Stimulated activated CD4-positive, alpha-beta T cell treated with anti-CD3 and anti-CD28 coated beads, Interleukin-2, amount 100 ng/mL, for 4 hours (primary cell): ENCODE measurements at regions not wholly inside any gene's neighbourhood (a gene's known extent, or its start where the extent isn't known, plus 50 kb on each side); places are given as distances from the start of the nearest gene placed in this dataset.
"Not testable (repeated sequence)": the region's sequence is repeated elsewhere in the genome, so short reads cannot be mapped to it uniquely, and the experiment has no call there.

ENCODE experiments used
- DNase-seq: peaks from one replicate; pipeline ENCODE4 v3.0.0-alpha.2; 2020; ENCODE audit warnings: low read depth

- DNase-seq: no peak
Observed at GRCh38 chr6:135655055-135655454, 157.5 kb upstream of the AHI1 start.

GRCh38 chr6:135657207-135657606 lies 159.7 kb upstream of the AHI1 start:
- no peak for DNase-seq

GRCh38 chr6:135658481-135658880 lies 160.9 kb upstream of the AHI1 start:
- DNase-seq: no peak

GRCh38 chr6:135658916-135659315 lies 161.4 kb upstream of the AHI1 start:
- DNase-seq: no peak

GRCh38 chr6:135664527-135664926 lies 167.0 kb upstream of the AHI1 start:
- DNase-seq: no peak

GRCh38 chr6:135665935-135666334 lies 168.4 kb upstream of the AHI1 start:
- DNase-seq: no peak

- no peak for DNase-seq
Observed at GRCh38 chr6:135667691-135668455, 170.3 kb upstream of the AHI1 start.

- DNase-seq: no peak
Observed at GRCh38 chr6:135672256-135672655, 174.7 kb upstream of the AHI1 start.

GRCh38 chr6:135673501-135674309 lies 176.2 kb upstream of the AHI1 start:
- no peak for DNase-seq

- DNase-seq: no peak
Observed at GRCh38 chr6:135675026-135675425, 176.5 kb upstream of the PDE7B start.

- DNase-seq: peak; percentile 17
Observed at GRCh38 chr6:135675862-135676261, 175.6 kb upstream of the PDE7B start.

GRCh38 chr6:135680964-135681913 lies 170.3 kb upstream of the PDE7B start:
- DNase-seq: no peak

GRCh38 chr6:135686784-135687301 lies 164.7 kb upstream of the PDE7B start:
- no peak for DNase-seq

- not testable (repeated sequence) for DNase-seq
Observed at GRCh38 chr6:135688476-135688875, 163.0 kb upstream of the PDE7B start.

GRCh38 chr6:135692426-135692825 lies 159.1 kb upstream of the PDE7B start:
- DNase-seq: no peak

- DNase-seq: no peak
Observed at GRCh38 chr6:135693811-135694370, 157.6 kb upstream of the PDE7B start.

GRCh38 chr6:135699705-135700104 lies 151.8 kb upstream of the PDE7B start:
- no peak for DNase-seq

- no peak for DNase-seq
Observed at GRCh38 chr6:135701426-135701825, 150.1 kb upstream of the PDE7B start.

- DNase-seq: no peak
Observed at GRCh38 chr6:135703007-135703406, 148.5 kb upstream of the PDE7B start.

GRCh38 chr6:135703621-135704020 lies 147.9 kb upstream of the PDE7B start:
- no peak for DNase-seq

GRCh38 chr6:135707426-135707825 lies 144.1 kb upstream of the PDE7B start:
- no peak for DNase-seq

GRCh38 chr6:135710042-135710441 lies 141.5 kb upstream of the PDE7B start:
- no peak for DNase-seq
